CD4-positive, alpha-beta T cell treated with Interleukin-17A for 4 hours (primary cell): ENCODE measurements at regions not wholly inside any gene's neighbourhood (a gene's known extent, or its start where the extent isn't known, plus 50 kb on each side); places are given as distances from the start of the nearest gene placed in this dataset.

Experiments
- DNase-seq: peaks from one replicate; pipeline ENCODE4 v3.0.0-alpha.2; 2020; ENCODE audit warnings: mixed read lengths

DNA sequence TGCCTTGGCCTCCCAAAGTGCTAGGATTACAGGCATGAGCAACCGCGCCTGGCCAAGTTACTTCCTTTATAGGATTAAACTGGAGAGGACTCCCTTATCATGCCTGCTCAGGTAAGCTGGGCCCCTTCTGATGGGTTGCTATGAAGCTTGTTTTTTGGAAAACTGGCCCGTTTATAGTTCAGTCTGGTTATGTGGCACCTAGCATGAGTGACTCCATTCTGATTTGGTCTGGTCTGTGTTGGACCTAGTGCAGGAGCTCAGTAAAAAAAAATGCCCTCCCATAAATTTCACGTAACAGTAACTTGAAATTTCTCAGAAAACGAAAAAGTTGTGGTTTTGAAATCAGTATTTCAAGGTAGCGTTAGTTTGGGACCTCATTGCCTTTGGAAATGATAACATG lies 448.4 kb downstream of the HACE1 start:
- DNase-seq, result no peak

DNA sequence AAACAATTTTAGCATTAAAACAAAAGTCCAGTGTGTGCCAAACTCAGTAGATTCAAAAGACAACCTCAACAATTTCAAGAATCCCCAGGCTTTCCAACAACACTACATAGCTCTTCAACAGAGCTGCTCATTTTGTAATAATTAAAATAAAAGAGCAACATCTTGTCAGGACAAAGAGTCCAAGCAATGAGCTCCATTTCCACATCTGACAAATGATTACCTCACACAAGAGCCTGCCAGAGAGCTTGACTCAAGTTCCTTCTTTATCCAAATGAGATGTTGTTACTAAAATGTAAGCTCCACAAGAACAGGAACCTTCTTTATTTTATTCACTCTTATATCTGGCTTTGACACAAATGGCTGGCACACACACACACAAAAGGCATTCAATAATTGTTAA lies 449.8 kb downstream of the HACE1 start:
- no peak for DNase-seq

DNA sequence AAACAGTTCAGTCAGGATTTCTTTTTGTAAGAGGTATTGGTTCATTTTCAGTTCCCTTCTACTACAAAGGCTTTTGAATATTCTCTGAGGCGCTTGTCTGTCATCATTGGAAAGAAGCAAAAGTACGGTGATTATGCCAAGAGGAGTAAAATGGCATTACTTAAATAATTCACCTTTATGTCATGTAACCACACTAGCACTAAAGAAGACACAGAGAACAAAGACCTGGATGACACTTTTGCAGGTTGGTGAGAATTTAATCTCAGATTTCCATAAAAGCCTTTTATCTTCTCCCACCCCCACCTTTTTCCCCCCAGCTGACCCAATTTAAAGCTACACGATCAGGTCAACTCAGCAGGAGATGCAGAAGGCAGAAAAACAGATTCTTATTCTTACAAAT lies 451.8 kb downstream of the HACE1 start:
- no peak for DNase-seq

DNA sequence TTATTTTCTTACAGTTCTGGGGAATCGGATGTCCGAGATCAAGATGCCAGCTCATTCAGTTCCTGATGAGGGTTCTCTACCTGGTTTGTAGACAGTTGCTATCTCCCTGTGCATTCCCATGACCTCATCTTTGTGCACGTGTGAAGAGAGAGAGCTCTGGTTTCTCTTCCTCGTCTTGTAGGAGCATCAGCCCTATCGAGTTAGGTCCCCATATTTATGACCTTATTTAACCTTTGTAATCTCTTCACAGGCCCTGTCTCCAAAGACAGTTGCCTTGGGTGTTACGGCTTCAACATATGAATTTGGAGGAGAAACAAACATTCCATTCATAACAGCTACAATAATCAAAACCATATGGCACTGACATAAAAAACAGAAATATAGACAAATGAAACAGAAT lies 455.3 kb downstream of the HACE1 start:
- no peak for DNase-seq

DNA sequence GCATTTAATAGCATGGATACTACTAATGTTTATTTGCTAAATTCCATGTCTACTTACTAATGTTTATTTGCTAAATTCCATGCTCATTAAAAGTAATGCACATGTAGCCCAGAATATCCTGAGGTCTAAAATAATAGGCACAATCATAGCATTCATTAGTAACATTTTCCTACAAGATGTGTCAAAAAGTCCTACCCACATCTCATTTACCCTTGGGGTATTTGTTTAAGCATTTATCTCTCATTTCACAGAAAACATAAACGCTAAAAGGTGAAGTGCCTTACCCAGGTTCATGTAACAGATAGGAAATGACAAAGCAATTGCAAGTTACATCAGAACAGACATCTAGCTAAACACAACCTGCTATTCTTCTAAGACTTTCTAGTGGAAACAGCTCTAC lies 457.1 kb downstream of the HACE1 start:
- no peak for DNase-seq

DNA sequence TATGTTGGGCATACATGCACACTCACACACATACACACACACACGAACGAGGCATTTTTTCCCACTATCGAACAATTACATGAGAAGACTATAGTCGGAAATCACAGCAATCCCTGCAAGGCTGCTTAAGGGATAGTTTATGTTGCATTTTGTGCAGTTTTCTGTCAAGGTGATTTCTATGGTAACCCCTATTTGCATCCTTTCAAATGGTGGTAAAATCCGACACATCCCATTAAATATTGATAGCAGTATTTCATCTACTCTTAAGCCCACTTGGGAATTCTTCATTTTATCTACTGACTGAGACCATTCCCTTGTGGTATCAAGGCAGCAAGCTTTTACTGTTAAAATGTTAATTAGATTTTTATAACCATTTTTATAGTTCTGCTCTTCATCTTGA lies 457.8 kb downstream of the HACE1 start:
- DNase-seq, result no peak

DNA sequence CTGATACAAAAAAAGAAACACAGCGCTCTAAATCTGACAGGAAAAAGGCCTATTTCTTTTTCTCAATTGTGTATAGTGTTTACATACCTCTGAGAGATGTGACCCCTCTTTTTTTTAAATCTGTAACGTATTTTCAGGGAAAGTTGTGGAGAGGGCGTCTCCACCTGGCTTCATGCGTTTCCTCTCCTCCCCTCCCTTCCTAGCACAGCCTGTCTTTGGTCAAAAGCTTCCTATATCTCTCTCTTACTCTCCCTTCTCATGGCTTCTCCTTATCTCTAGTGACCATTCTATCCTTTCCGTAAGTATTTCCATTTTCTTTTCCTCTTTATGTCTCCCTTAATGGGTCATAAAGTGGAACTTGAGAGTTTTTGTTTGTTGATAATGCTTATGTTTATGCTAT lies 458.9 kb downstream of the HACE1 start:
- no peak for DNase-seq

DNA sequence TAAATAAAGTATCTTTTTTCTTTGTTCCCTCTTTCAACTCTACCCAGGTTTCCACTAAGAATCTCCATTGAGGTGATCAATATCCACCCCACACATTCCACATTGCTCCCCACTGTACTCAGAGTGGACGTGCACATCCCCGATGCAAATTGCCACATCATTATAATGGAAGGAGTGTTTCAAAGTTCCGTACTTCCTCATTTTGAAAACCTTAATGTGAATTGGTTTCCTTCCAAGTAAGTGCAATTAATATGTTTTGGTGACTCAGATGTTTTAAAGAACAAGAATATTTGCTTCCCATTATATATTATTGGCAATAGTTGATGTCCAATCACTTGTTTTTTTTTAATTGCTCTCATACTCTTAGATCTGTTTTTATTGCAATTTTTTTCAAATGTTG lies 463.6 kb downstream of the HACE1 start:
- DNase-seq, result no peak

DNA sequence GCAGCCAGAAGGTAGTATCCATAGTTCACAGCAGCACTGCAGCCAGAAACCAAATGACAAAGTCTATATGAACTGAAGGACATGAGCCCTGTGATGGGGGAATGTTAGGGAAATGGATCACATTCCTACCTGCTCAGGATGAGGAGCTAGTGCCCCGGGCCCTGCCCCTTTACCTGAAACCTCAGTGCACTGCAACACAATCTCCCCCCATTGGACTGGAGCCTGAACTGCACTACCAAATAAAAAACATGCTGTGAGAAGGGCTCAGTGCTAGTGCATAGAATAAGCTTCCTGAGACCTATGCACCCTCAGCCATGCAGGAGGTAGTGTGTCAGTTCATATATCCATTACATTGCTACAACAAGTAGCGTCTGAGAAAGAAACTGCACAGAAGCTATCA lies 477.8 kb downstream of the HACE1 start:
- no peak for DNase-seq

DNA sequence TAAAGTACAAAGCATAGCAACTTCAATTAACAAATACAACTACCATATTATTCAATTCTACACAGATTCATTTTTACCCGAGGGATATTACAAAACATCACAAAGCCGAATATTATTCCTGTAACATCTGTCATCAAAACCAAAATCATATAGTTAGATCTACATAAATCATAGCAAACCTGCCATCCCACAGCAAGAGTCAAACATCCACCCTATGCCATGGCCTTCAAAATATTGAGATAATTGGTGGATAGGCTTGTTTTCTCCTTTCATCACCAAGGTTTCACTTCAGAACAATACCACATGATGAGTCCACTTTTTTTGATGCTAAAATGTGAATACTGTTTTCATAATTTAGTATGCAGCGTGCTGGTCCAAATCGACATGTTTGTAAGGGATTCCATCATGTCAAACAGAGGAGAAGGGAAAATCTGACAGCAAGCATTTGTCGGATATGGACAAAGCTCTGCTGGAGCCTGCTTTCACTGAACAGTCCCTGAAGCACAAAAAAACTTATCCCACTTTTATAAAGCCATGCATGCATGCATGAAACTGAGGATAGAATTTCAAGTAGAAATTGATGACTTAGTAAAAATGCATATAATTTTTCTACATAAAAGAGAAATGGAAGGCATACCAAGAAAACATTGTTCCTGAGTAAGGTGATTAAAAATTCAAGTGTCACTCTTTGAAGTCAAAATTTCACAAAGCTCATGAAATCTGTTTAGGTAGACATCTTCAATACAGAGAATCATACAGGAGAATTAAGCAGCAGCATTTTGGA lies 494.1 kb downstream of the HACE1 start:
- DNase-seq, result no peak

DNA sequence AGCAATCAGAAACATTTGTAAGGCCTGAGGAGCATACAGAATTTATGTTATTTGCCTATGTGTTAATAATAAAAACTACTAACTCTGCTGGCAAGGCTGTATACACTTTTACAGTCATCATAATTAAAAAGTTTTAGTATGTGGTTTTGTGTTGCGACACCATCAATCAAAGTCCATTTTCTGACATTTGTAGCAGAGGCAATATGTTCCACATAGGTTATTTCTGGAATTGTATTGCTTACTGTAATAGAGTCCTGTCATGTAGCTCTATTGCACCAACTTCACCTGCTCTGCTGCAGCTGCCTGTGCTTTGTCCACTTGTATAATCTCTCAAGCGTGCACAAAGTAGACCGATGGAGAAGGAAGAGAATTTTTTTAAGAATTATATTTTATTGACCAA lies 501.8 kb downstream of the HACE1 start:
- no peak for DNase-seq

DNA sequence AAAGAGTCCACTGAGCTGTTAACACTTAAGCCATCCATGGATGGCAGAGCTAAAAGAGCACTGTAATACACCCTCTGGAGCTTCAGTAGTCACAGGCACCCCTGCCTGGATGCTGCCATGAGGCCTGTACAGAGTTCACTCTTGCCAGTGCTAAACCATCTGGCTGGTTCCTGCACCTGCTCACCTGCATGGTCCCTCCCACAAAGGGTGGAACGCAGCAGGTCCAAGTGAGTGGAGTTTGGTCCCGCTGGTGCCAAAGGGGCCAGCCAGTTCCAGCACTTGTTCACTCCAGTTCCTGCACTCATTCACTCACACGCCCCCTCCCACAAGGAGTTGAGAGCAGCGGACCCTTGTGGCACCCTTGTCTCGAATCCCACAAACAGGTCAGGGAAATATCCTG lies 503.5 kb downstream of the HACE1 start:
- DNase-seq, result no peak

DNA sequence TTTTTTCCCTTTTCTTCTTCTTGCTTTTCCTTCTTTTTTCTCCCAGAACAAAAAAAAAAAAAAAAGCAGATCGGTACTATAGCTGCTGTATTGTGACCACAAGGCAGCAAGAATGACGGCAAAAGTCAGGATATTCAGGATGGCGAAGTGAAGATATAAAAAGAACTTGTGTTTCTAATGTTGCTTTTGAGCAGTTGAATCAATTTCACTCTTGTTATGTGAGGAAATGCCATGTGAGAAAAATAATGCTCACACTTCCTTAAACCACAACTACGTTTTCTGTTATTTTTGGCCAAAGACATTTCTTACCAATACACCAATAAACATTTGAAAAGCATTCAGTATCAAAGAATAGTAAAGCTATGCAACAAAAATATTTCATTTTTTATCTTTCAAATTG lies 510.5 kb downstream of the HACE1 start:
- DNase-seq, result no peak

DNA sequence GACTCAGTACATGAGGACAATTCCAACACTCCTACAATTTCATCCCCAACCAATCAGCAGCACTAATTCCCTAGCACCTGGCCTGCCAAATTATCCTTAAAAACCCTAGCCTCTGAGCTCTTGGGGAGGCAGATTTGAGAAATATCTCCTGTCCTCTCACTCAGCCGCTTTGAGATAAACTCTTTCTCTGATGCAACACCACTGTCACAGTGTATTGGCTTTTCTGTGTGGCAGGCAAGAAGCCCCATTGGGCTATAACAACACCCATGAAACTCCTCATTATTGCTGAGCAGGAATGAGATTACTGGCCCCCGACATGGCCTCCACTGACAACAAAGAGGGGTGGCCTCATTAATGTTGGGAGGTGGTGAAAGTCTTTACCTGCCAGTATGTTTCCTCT lies 515.5 kb downstream of the HACE1 start:
- no peak for DNase-seq

DNA sequence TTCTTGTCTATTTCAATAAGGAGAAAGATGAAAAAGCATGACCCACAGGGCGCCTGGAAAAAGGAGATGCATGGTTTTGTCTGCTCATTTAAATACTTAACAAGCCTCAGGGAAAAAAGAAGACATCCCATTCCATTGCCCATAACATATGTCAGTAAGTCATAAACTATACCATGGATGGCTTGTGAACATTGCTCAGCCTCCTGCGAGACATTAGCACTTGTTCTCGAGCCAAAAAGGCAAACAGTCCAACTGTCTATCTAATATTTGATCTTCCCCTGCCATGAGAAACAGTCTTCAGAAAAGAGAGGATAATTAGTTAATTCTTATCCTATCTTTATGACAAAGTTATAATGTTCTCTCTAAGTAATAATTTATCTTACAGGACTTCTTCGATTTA lies 527.4 kb downstream of the HACE1 start:
- no peak for DNase-seq

DNA sequence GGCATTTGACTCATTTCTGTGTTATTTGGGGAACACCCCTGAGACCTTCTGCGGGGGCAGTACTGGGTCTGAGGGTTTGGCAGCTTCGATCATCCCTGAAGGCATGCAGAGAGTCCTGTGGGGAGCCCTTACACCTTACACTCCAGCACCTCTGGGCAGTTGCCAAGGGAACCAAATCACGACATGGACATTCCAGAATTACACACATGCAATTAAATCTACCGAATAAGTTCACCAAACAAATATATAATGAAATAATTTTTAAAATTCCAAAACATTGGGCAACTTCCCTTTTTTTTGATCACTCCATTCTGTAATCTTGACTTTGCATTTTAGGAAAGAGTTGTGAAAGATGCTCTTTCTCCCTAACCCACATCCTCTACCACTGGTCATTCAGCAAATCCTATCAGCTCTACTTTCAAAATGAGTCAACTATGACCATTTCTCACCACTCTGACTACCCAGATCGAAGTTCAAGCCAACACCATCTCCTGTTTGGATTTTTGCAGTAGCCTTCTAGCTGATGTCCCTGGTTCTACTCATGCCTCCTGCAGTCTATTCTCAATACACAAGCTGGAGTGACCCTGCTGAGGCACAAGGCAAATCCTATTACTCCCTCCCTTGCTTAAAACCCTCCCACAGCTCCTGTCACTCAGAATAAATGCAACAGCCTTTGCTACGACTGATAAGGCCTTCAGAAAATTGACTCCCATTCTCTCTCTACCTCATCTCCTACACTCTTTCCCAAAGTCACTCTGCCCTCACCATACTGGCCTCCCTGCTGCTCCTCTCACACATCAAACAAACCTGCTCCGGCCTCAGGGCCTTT lies 533.3 kb downstream of the HACE1 start:
- DNase-seq, result no peak

DNA sequence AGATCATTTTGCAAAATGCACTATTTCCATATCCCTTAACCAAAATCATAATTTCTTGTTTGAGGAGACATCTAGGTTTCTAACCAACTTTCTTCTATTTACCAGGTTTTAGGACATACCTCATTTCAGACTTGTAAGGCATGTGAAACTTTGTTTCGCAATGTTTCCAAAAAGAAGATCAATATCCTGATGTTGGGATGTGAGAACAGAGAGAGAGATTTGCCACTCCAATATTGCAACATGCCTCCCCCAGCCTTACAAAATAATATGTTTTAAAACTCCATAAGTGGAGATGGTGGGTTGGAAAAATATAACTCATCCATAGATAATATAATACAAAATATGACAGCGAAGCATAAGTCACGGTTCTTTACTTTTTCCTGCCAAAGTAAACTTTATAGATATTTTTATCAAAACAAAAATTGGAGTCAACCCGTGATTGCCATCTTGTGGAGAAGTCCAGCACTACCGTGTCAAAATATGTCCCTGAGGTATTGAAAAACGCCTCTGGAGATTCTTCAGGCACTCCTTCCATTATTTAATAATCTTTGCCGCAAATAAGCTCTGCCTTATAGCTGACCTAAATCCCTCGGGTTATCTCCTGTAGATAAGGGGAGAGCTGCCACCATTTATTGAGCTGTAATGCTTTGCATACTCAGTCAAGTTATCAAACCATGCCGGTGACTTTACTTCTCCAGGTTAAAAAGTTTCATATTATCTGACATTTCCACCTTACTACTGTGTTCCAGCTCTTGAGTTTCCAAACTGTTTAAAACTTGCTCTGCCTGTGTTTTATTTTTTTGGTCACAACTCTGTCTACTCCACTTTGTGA lies 534.2 kb downstream of the HACE1 start:
- DNase-seq, result no peak

DNA sequence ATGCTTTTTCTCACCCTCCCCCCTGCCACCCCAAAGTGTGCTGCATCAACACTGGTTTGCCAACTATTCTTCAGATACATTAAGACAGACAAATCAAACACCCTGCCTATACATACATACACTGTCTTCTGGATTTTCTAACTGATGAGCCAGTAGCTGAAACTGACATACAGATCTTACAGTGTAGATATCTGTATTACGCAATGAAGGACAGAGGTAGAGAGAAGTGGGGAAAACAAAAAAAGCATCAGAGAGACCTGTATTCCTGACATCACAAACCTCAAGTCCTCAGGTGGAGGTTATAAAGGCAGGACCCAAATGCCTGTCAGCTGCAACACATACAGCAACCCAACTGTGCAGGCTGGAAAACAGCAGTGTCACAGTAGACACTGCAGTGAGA lies 535.4 kb downstream of the HACE1 start:
- no peak for DNase-seq

DNA sequence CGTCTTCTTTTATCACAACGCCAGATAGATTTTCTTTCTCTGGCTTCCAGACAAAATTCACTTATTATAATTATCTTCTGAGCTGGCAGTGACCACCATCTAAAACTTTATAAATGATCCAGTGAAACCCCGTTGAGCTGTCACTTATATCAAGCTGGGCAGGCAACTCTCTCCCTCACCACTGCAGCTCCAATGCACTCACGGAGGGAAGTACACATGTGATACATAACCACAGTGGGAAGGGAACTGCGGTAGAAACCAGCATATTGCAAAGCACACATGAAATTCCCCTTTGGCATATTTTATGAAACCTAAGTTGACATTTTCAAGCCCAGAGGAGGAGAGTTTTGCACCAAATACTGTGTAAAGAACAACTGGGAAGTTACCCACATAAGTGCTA lies 536.9 kb downstream of the HACE1 start:
- no peak for DNase-seq

DNA sequence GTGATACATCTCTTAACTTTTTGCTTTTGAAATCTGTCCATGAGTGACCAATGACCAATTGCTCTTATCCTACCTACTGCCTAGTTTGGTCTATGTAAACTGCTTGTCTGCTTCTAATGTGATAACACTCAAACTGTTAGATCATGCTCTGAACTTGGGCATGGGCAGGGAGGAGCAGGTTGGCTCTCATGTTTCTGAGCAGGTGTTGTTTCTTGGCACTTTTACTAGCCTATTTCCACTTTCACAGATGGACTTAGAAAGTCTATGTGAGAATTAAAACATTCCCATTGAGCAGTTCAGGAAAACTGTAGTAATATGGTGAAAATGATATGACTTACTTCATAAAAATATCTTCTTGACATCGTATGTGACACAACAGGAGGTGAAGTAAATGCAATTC lies 538.4 kb downstream of the HACE1 start:
- DNase-seq, result no peak

DNA sequence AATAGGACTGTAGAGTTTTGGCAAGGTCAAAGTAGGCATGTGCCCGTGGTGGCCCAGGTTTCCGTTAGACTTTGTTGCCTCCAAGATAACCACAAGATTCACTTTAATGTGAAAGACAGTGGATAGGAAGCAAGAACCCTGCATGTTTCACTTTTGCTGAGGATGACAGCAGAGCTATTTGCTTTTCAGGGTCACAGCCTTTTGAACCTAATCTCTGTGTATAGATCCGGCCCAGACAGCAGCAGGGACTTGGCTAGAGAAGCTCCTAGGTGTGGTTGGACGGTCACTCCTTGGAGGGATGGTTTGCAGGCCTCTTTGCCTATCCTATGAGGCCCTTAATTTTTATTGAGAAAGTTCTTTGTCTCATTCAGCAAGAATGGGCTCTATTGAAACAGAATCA lies 538.8 kb downstream of the HACE1 start:
- no peak for DNase-seq

DNA sequence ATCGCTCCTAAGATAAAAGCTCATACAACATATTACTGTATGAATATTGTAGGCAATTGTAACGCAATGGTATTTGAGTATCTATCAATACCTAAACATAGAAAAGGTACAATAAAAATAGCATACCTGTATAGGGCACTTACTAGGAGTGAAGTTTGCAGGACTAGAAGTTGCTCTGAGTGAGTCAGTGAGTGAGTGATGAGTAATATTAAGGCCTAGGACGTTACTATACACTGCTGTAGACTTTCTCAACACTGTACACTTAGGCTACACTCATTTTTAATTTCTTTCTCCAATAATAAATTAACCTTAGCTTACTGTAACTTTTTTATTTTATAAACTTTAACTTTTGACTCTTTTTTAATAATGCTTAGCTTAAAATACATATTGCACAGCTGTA lies 546.9 kb downstream of the HACE1 start:
- no peak for DNase-seq

DNA sequence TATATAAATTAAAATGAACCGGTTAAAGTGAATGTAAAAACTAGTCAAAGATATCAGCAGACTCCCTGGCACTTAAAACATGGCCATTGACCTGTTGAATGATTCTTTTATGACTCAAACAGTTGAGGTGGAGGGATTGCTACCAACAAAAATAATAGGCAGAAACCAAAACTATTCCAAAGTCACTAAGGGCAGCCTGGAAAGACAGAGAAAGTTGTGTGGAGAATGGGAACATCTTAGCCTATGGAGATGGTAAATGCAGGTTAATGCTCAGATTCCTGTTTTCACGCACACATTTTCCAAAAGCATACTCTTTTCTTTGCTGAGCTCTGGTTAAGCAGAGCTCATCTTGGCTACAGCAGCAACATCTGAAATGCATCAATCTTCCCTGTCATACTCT lies 553.5 kb downstream of the HACE1 start:
- no peak for DNase-seq

DNA sequence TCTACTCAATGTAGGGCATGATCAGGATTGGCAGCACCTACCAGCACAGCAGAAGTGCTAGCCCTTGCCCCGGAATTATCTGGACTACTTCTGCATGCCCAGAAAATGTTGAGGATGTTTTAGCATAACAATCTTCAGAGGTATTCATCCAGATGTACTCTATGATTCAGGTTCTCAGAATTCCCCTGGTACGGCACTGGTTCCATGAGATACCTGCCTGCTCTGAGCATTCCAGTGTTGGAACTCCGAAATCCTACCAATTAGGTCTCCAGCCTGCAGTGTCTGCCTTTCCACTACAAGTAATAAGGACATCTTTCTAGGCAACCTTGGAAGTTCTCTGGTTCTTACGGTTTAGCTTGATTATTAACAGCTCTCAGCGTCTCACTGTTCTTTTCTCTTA lies 554.5 kb downstream of the HACE1 start:
- no peak for DNase-seq
